Loucy (cell line): ENCODE measurements at regions not wholly inside any gene's neighbourhood (a gene's known extent, or its start where the extent isn't known, plus 50 kb on each side); places are given as distances from the start of the nearest gene placed in this dataset.

Experiments
- H2AFZ ChIP-seq: fragments of 200-600 bp; sonication (generic); 2 replicates; pipeline ENCODE4 v1.6.0; 2016; ENCODE audit warnings: antibody characterized with exemption, mild to moderate bottlenecking, low read length, moderate library complexity
- H3F3A ChIP-seq: fragments of 200-600 bp; 2 replicates; pipeline ENCODE4 v1.6.0; 2016; ENCODE audit warnings: antibody characterized with exemption, low read depth, mild to moderate bottlenecking
- H3K27me3 ChIP-seq: fragments of 200-600 bp; sonication (generic); 2 replicates; pipeline ENCODE4 v1.6.1; 2014; ENCODE audit warnings: low read length, mild to moderate bottlenecking; ENCODE audit not compliant: insufficient read depth, poor library complexity, severe bottlenecking
- H3K36me3 ChIP-seq: fragments of 200-600 bp; sonication (generic); 2 replicates; pipeline ENCODE4 v1.6.1; 2016; ENCODE audit warnings: low read length; ENCODE audit not compliant: insufficient read depth
- H3K4me1 ChIP-seq: fragments of 200-600 bp; sonication (generic); 2 replicates; pipeline ENCODE4 v1.5.1; 2014; ENCODE audit warnings: low read length, mild to moderate bottlenecking; ENCODE audit not compliant: insufficient read depth, poor library complexity, severe bottlenecking
- H3K4me2 ChIP-seq: fragments of 200-600 bp; sonication (generic); 2 replicates; pipeline ENCODE4 v1.6.0; 2014; ENCODE audit warnings: antibody characterized with exemption, low read length, low read depth, mild to moderate bottlenecking; ENCODE audit not compliant: poor library complexity, severe bottlenecking
- H3K4me3 ChIP-seq: fragments of 200-600 bp; sonication (generic); 2 replicates; pipeline ENCODE4 v1.5.1; 2014; ENCODE audit warnings: low read length, mild to moderate bottlenecking, mixed read lengths; ENCODE audit not compliant: poor library complexity, severe bottlenecking
- H3K79me2 ChIP-seq: fragments of 200-600 bp; sonication (generic); 2 replicates; pipeline ENCODE4 v1.6.1; 2014; ENCODE audit warnings: low read length; ENCODE audit not compliant: insufficient read depth
- H3K9ac ChIP-seq: fragments of 200-600 bp; sonication (generic); 2 replicates; pipeline ENCODE4 v1.6.0; 2014; ENCODE audit warnings: mild to moderate bottlenecking, low read depth, low read length, moderate library complexity; ENCODE audit not compliant: poor library complexity, severe bottlenecking
- H3K9me2 ChIP-seq: fragments of 200-600 bp; sonication (generic); replicated peaks from 2 replicates; pipeline ENCODE4 v1.6.1; 2016; ENCODE audit warnings: low read depth, low read length, mixed read lengths
- H3K9me3 ChIP-seq: fragments of 200-600 bp; sonication (generic); 2 replicates; pipeline ENCODE4 v1.6.1; 2014; ENCODE audit warnings: mild to moderate bottlenecking, antibody characterized with exemption, low read length, low read depth; ENCODE audit not compliant: insufficient read depth
- H4K20me1 ChIP-seq: fragments of 200-600 bp; sonication (generic); 2 replicates; pipeline ENCODE4 v1.6.0; 2014; ENCODE audit warnings: antibody characterized with exemption, low read length, mild to moderate bottlenecking; ENCODE audit not compliant: insufficient read depth, poor library complexity, severe bottlenecking
- EZH2phosphoT487 ChIP-seq: fragments of 200-600 bp; IDR thresholded peaks from 2 replicates; pipeline ENCODE4 v1.6.1; 2018; ENCODE audit warnings: antibody characterized with exemption, mild to moderate bottlenecking, moderate library complexity, borderline replicate concordance
- TF ChIP-seq, protein P1 (sequence below): fragments of 200-600 bp; sonication (generic); conservative IDR thresholded peaks from 2 replicates; pipeline ENCODE4 v1.5.1; 2014; ENCODE audit warnings: mild to moderate bottlenecking, antibody characterized with exemption, low read length

DNA sequence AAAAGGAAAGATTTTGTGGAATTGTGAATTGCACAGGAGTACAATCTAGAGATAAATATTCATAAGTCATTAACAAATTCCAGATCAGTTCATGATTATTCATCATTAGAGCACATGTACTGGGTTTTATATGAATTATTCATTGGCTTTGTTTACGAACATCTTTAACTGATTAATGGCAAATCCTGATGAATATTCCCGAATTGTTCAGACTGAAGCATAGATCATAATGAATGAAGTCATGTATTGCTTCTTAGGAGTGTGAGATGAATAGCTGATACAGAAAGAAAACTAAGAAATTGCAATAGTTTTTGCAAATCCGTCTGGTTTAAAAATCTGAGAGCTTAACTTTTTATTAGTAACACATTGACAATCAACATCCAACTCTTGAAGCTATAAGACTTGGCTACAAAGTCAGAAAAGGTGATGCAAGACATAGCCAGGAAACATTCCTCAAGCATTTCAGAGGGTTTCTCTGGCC lies 183.6 kb upstream of the DGKB start:
- no peak overlapping the region for H2AFZ ChIP-seq

DNA sequence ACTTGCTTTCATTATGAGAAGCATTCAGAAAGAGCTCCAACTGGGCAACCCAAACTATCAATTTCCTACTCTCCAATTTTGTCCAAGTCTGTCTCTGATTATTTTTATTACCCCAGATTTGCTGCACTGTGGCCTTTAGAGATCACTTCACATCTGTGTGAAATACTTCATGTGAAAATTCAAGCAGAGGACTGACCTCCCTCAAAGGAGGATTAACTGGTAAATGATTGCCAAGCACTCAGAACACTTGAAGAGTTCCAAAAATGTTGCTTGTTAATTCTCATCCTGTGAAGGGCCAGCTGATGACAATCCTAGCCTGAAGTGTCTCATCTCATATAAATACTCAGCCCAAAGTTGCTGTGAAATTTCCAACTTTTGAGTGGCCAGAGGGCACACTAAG lies 182.8 kb upstream of the DGKB start:
- H3K36me3 ChIP-seq = no peaks in the 10 kb centered on the region
- no peaks in the 10 kb centered on the region for H3F3A ChIP-seq
- no peaks in the 10 kb centered on the region for H3K9me2 ChIP-seq
- H3K4me1 ChIP-seq = no peaks in the 10 kb centered on the region
- H3K79me2 ChIP-seq = no peaks in the 10 kb centered on the region
- no peaks in the 10 kb centered on the region for H3K9me3 ChIP-seq
- no peak overlapping the region for H3K9ac ChIP-seq
- no peak for TF ChIP-seq EZH2phosphoT487
- TF ChIP-seq, protein P1, sequence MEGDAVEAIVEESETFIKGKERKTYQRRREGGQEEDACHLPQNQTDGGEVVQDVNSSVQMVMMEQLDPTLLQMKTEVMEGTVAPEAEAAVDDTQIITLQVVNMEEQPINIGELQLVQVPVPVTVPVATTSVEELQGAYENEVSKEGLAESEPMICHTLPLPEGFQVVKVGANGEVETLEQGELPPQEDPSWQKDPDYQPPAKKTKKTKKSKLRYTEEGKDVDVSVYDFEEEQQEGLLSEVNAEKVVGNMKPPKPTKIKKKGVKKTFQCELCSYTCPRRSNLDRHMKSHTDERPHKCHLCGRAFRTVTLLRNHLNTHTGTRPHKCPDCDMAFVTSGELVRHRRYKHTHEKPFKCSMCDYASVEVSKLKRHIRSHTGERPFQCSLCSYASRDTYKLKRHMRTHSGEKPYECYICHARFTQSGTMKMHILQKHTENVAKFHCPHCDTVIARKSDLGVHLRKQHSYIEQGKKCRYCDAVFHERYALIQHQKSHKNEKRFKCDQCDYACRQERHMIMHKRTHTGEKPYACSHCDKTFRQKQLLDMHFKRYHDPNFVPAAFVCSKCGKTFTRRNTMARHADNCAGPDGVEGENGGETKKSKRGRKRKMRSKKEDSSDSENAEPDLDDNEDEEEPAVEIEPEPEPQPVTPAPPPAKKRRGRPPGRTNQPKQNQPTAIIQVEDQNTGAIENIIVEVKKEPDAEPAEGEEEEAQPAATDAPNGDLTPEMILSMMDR = no peak
- H3K4me2 ChIP-seq = no peak overlapping the region
- no peak overlapping the region for H2AFZ ChIP-seq
- H4K20me1 ChIP-seq = no peaks in the 10 kb centered on the region
- no peaks in the 10 kb centered on the region for H3K27me3 ChIP-seq
- H3K4me3 ChIP-seq = no peak overlapping the region

More for the DNA sequence above, 183.6 kb upstream of the DGKB start:
- Histone ChIP-seq H3K79me2 (no peaks in the 10 kb centered on the region), H3K4me3 (no peak overlapping the region), H3K9me3 (no peaks in the 10 kb centered on the region), H3K27me3 (no peaks in the 10 kb centered on the region), H3K4me2 (no peak overlapping the region), H3K9me2 (no peaks in the 10 kb centered on the region), H3K4me1 (no peaks in the 10 kb centered on the region), H4K20me1 (no peaks in the 10 kb centered on the region), H3K9ac (no peak overlapping the region), H3F3A (no peaks in the 10 kb centered on the region), H3K36me3 (no peaks in the 10 kb centered on the region)
- TF ChIP-seq EZH2phosphoT487 = no peak
- TF ChIP-seq, protein P1 = no peak

DNA sequence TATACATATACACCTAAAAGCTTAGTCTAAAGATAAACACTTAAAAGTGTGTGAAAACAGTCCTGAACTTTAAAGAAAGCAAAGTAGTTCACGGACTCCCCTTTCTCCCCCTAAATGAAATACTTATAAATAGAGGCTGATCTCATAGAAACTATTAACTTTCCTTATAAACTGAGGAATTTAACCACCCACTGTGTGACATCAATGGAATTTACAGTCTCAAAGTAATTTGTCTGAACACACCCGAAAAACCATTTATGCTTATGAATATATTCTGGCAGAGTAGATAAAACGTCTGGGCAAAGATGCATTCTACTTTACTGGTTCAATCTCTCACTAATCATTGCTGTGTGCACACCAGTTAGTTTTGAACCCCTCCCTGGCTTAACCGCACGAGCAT lies 181.8 kb upstream of the DGKB start:
- no peaks in the 10 kb centered on the region for H3K4me1 ChIP-seq
- no peak overlapping the region for H3K4me2 ChIP-seq
- H3K9ac ChIP-seq = no peak overlapping the region
- no peaks in the 10 kb centered on the region for H3K27me3 ChIP-seq
- TF ChIP-seq, protein P1 = no peak
- TF ChIP-seq EZH2phosphoT487 = no peak
- no peaks in the 10 kb centered on the region for H3K9me3 ChIP-seq
- H3K79me2 ChIP-seq = no peaks in the 10 kb centered on the region
- no peaks in the 10 kb centered on the region for H4K20me1 ChIP-seq
- H3K36me3 ChIP-seq = no peaks in the 10 kb centered on the region
- no peaks in the 10 kb centered on the region for H3K9me2 ChIP-seq
- no peak overlapping the region for H3K4me3 ChIP-seq
- no peak overlapping the region for H2AFZ ChIP-seq
- H3F3A ChIP-seq = no peaks in the 10 kb centered on the region
